Psoas muscle (tissue), 7 donors: ENCODE measurements at regions not wholly inside any gene's neighbourhood (a gene's known extent, or its start where the extent isn't known, plus 50 kb on each side); places are given as distances from the start of the nearest gene placed in this dataset.

Experiments used
- ATAC-seq, 4 donors: fragments of 200-7000 bp; cut with Tn5 transposase; one replicate each; pipeline ENCODE4 v1.9.1; 2020; ENCODE audit warnings: moderate library complexity in 3 of 4, mild to moderate bottlenecking in 2 of 4
- DNase-seq, 2 donors: peaks; one replicate each; pipeline ENCODE4 v3.0.0-alpha.2; 2020
- H3K27ac ChIP-seq: fragments of 200-600 bp; one replicate; pipeline ENCODE4 v1.8.0; 2022
- H3K27me3 ChIP-seq, 3 donors: fragments of 200-600 bp in 1 of 3; one replicate each; pipeline versions ENCODE4 v1.6.1 to v1.8.0; 2013 to 2022; ENCODE audit warnings: low read length in 2 of 3, mild to moderate bottlenecking in 2 of 3, moderate library complexity in 1 of 3; ENCODE audit not compliant: insufficient read depth in 3 of 3
- H3K36me3 ChIP-seq, 2 donors: fragments of 200-600 bp in 1 of 2; one replicate each; pipeline versions ENCODE4 v1.6.1 to v1.8.0; 2013 to 2022; ENCODE audit warnings: low read depth in 1 of 2, mild to moderate bottlenecking in 1 of 2, moderate library complexity in 1 of 2; ENCODE audit not compliant: insufficient read depth in 1 of 2
- H3K4me1 ChIP-seq: fragments of 200-600 bp; one replicate; pipeline ENCODE4 v1.8.0; 2022
- H3K4me3 ChIP-seq: fragments of 200-600 bp; one replicate; pipeline ENCODE4 v1.8.0; 2022; ENCODE audit warnings: mild to moderate bottlenecking
- H3K9me3 ChIP-seq: fragments of 200-600 bp; one replicate; pipeline ENCODE4 v1.8.0; 2022
- WGBS, 3 donors: extraction: QIAGEN DNeasy Blood & Tissue Kit; methylation state at CpG; one replicate each; pipeline versions ENCODE4 v1.1.6 to v1.1.7; 2013; 5-methylcytosine and 5-hydroxymethylcytosine counted together
- intact Hi-C, 2 donors: fragments of 100-400 bp; cut with DNase I; formaldehyde crosslinking; loops; one replicate each; pipeline versions ENCODE4 v1.11.0 to v1.14.2; 2022
- TF ChIP-seq, protein P1 (sequence below): fragments of 200-600 bp; IDR thresholded peaks from one replicate; pipeline ENCODE4 v1.8.0; 2022; ENCODE audit warnings: antibody characterized with exemption
- donor health status: healthy with polysubstance abuse.
- donor health status: DM: no; HTN: no; CAD: no; lungs with moderate emphysema.
- donor health status: Bipolar disorder and iron deficiency.
- donor health status: healthy.
- donor health status: DM: yes; HTN: yes; CAD: no.
- donor health status: DM: no; HTN: no; CAD: no.
- donor health status: DM: yes; HTN: yes; CAD: no.

GRCh38 chr3:76550522-76551201 is 489.2 kb upstream of the ROBO2 start:
- intact Hi-C loops: no loop called here
- no peak overlapping the region for H3K27ac ChIP-seq
- WGBS, 3 donors: 85 to 93% (median 88%) methylated on average over 7 of the region's 7 CpGs
- TF ChIP-seq, protein P1, sequence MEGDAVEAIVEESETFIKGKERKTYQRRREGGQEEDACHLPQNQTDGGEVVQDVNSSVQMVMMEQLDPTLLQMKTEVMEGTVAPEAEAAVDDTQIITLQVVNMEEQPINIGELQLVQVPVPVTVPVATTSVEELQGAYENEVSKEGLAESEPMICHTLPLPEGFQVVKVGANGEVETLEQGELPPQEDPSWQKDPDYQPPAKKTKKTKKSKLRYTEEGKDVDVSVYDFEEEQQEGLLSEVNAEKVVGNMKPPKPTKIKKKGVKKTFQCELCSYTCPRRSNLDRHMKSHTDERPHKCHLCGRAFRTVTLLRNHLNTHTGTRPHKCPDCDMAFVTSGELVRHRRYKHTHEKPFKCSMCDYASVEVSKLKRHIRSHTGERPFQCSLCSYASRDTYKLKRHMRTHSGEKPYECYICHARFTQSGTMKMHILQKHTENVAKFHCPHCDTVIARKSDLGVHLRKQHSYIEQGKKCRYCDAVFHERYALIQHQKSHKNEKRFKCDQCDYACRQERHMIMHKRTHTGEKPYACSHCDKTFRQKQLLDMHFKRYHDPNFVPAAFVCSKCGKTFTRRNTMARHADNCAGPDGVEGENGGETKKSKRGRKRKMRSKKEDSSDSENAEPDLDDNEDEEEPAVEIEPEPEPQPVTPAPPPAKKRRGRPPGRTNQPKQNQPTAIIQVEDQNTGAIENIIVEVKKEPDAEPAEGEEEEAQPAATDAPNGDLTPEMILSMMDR: no peak
- DNase-seq: no peak
- H3K36me3 ChIP-seq: no peaks in the 10 kb centered on the region
- no peak for ATAC-seq
- H3K4me3 ChIP-seq: no peak overlapping the region
- no peaks in the 10 kb centered on the region for H3K9me3 ChIP-seq
- H3K4me1 ChIP-seq: no peaks in the 10 kb centered on the region
- H3K27me3 ChIP-seq: no peaks in the 10 kb centered on the region

GRCh38 chr3:76551739-76552138 is 488.2 kb upstream of the ROBO2 start:
- ATAC-seq (no peak), DNase-seq (no peak)
- intact Hi-C loops: no loop called here
- Histone ChIP-seq H3K4me3 (no peak overlapping the region), H3K27ac (no peak overlapping the region), H3K9me3 (no peaks in the 10 kb centered on the region), H3K36me3 (no peaks in the 10 kb centered on the region), H3K4me1 (no peaks in the 10 kb centered on the region), H3K27me3 (no peaks in the 10 kb centered on the region)
- TF ChIP-seq, protein P1: no peak
- 37 to 67% (median 40%) methylated on average over 5 of the region's 5 CpGs for WGBS, 3 donors

DNA sequence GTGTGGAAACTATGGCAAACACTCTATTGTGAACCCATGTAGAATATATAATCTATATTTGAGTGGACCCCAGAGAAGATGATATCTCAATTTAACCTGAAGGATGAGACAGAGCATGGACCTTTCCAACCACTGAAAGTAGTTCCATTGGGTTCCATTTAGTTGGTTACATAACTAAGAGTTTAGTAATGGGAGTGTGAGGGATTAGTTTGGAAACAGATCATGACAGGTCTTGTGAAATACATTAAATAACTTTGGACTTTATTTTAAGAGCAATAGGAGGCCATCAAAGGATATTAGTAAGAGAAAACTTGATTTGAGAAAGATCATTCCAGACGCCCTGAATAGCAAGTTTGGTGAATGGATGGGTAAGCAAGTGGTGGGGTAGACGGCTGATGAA is 487.2 kb upstream of the ROBO2 start:
- TF ChIP-seq, protein P1: no peak
- Histone ChIP-seq H3K36me3 (no peaks in the 10 kb centered on the region), H3K27me3 (no peaks in the 10 kb centered on the region), H3K4me1 (no peaks in the 10 kb centered on the region), H3K27ac (no peak overlapping the region), H3K9me3 (no peaks in the 10 kb centered on the region), H3K4me3 (no peak overlapping the region)
- ATAC-seq: no peak
- intact Hi-C loops: no loop called here
- no peak for DNase-seq
- WGBS, 3 donors: 83 to 93% (median 84%) methylated on average over 2 of the region's 2 CpGs

DNA sequence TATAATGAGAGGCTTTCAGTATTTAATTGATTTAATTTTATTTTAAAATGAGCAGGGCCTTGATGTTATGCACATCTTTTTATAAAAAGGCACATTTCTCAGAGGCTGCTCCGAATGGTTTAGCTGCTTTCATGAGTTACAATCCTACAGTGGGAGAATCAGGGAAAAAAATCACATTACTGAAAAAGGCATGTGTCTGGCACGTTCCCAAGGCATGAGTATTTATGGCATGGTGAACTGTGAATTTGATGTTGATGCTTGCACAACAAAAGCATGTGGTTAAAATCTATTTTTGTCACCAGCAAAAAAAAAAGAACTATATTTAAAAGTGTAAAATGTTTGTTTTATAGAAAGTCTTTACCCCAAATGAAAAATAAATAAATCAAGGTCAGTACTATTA is 485.2 kb upstream of the ROBO2 start:
- TF ChIP-seq, protein P1: no peak
- Histone ChIP-seq H3K27ac (no peak overlapping the region), H3K36me3 (no peaks in the 10 kb centered on the region), H3K4me3 (no peak overlapping the region), H3K4me1 (no peaks in the 10 kb centered on the region), H3K9me3 (no peaks in the 10 kb centered on the region), H3K27me3 (no peaks in the 10 kb centered on the region)
- ATAC-seq: no peak
- intact Hi-C loops: no loop called here
- DNase-seq: no peak
- 5 to 11% (median 6%) methylated on average over 2 of the region's 2 CpGs for WGBS, 3 donors
